Activated naive CD4-positive, alpha-beta T cell treated with anti-CD3 and anti-CD28 coated beads, Interleukin-2, amount 50 U/mL, for 72 hours (primary cell): ENCODE measurements at regions not wholly inside any gene's neighbourhood (a gene's known extent, or its start where the extent isn't known, plus 50 kb on each side); places are given as distances from the start of the nearest gene placed in this dataset.

Source experiments
- ATAC-seq, 2 donors: fragments of 150-1000 bp; cut with Tn5 transposase; 2 replicates each; pipeline ENCODE4 v1.10.0; 2021; ENCODE audit warnings: mild to moderate bottlenecking in 2 of 2, moderate library complexity in 2 of 2
- DNase-seq, 2 donors: peaks; one replicate each; pipeline ENCODE4 v3.0.0; 2021 to 2022; ENCODE audit warnings: low spot score in 2 of 2
- H3K27ac Mint-ChIP-seq, 2 donors: one replicate each; pipeline ENCODE4 v1.8.0; 2022; ENCODE audit warnings: mild to moderate bottlenecking in 2 of 2, mixed read lengths in 2 of 2
- H3K36me3 Mint-ChIP-seq, 2 donors: one replicate each; pipeline ENCODE4 v1.8.0; 2022; ENCODE audit warnings: mixed read lengths in 2 of 2
- H3K9me3 Mint-ChIP-seq, 2 donors: one replicate each; pipeline ENCODE4 v1.8.0; 2022; ENCODE audit warnings: mixed read lengths in 2 of 2

DNA sequence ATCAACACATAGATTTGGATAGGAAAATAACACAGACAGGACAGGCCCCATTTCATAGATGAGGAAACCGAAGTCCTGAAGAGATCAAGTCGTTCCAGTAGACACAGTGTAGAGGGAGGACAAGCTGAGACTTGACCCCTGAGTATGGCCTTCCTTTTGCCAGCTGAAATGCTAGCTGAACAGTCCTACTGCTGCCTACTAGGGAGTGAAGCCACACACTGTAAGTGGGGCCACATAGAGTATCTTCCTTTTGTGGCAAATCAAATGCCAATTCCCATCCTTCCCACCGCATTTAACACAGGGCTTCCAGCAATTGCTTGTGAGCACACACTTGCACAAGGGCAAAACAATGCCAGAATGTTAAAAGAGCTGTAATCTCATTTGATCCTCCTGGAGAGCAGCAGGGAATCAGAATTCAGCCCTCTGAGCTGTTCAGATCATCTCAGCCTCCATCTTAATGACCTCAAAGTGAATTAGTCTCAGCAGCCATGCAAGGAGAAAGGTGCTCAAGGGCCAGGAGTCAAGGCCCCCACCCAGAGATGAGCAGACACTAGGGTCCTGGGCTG, 380.5 kb downstream of the EMP1 start:
- Mint-ChIP-seq H3K36me3 (no peaks in the 10 kb centered on the region), H3K27ac (no peak overlapping the region), H3K9me3 (no peaks in the 10 kb centered on the region)
- no peak for ATAC-seq
- DNase-seq, result no peak

DNA sequence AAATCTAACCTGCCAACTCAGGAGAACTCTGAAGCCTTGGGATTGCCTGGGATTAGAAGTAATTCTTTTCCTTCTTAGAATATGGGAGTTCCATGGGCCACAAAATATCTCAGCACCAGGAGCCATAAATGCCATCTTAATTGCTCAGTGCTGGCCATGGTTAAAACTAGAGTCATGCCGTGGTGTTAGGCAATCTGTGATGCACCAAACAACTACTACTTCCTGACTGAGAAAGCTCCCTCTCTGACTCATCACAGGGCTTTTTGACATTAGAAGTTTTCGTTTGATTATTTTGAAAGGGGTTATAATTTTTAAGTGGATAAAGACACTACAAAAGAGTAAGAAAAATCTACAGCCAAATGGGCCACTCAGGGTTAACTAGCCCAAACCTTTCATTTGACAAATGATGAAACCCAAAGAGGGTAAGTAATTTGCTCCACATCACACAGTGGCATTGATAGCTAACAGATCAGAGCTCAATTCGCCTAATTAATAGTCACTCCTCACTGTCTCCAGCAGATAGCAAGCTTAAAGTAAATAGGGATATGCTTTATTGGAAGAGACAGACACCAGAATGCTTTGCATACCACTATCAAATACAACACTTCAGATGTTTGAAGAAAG, 377.3 kb downstream of the EMP1 start:
- no peak overlapping the region for H3K27ac Mint-ChIP-seq
- ATAC-seq, result no peak
- no peaks in the 10 kb centered on the region for H3K9me3 Mint-ChIP-seq
- DNase-seq, result no peak
- no peaks in the 10 kb centered on the region for H3K36me3 Mint-ChIP-seq

DNA sequence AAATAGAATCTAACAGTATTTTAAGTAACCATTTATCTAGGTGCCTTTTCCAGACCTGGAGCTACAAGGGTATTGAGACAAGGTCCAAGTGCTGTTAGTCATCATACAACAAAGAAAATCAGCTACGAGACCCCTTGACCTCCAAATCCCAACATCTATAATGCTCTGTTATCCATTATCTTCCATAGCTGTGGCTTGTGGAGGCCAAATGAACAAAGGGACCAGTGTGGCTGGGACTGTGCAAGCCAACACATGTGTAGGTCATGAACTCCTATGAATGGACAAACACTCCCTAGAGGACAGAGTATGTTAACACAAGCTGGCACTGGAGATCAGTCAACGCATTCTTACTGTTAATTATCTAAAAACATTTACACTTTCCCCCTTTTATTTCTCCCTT, 374.5 kb downstream of the EMP1 start:
- Mint-ChIP-seq H3K27ac (no peak overlapping the region), H3K36me3 (no peaks in the 10 kb centered on the region), H3K9me3 (no peaks in the 10 kb centered on the region)
- no peak for DNase-seq
- no peak for ATAC-seq

DNA sequence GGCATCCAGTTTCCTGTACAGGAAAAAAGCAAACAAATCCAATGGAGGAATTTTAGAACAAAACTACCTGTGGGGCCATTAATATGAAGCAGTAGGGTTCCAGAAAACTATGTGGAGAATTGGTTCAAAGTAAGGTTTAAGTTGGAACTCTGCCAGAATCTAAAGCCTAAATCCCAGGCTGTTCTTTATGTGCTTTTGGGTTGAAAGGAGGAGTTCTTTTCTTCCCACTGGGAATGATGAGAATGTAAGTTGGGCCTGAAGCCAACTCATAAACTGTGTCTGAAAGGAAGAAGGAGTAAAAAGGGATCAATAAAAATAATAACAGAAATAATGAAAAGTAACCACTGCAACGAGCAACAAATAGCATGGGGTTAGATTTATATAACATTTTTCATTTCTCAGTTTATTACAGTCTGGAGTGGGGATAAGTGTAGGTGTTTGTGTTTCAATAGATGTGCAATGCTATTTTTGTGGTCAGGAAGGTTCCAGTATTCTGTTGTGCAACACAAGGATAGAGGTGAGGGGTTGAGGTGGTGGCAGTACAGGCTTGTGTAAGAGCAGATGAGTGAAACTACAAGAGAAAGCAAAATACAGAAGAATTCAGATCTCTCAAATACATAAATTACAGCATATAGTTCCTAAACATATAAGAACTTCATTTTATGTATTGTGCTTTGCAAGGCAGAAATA, 373.6 kb downstream of the EMP1 start:
- Mint-ChIP-seq H3K27ac (no peak overlapping the region), H3K9me3 (no peaks in the 10 kb centered on the region), H3K36me3 (no peaks in the 10 kb centered on the region)
- no peak for DNase-seq
- no peak for ATAC-seq

DNA sequence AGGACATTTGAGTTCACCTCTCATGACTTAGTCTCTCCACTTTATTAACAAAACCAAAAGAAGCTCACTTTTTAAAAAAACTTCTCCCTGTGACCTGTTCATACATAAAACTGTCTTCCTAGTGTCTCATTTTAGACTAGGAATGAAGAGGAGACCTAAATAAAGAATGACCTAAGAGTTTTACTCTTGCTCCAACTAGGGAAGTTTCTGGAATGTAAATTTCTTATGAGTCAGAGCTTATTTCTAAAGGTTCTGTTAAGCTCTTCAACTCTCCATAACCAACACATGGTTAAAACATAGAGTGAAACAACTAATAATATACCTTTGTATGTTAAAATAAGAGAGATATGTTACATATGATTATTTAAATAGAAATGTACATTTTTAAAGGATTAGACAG, 369.8 kb downstream of the EMP1 start:
- Mint-ChIP-seq H3K36me3 (no peaks in the 10 kb centered on the region), H3K9me3 (peaks cover 0 to 7% of the 10 kb centered on the region in 2 donors), H3K27ac (no peak overlapping the region)
- ATAC-seq (no peak), DNase-seq (no peak)

DNA sequence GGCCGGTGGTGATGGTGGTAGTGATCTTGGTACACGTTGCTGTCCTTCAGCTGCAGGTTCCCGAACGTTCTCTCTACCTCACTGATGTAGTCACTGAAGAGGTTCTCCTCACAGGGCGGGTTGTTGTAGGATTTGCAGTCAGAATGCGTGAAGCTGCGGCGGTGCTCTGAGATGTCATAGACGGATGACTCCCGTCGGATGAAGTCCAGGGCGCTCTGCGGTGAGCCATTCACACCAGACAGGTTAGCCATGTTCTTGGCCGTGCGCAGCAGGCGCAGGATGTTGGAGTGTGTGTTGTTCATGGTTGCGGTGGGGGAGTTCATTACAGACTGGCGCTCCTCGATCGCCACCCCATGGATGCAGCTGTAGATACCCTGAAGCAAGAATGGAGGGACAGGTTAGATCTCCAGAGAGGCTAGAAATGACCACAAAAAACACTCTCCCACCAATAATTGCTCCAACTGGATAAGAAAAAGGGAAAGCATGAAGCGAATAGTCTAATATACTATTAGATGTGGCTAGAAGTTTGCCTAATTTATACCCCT, 367.8 kb downstream of the EMP1 start:
- no peak for DNase-seq
- Mint-ChIP-seq H3K9me3 (peaks cover 0 to 7% of the 10 kb centered on the region in 2 donors), H3K36me3 (no peaks in the 10 kb centered on the region), H3K27ac (no peak overlapping the region)
- ATAC-seq, result no peak

DNA sequence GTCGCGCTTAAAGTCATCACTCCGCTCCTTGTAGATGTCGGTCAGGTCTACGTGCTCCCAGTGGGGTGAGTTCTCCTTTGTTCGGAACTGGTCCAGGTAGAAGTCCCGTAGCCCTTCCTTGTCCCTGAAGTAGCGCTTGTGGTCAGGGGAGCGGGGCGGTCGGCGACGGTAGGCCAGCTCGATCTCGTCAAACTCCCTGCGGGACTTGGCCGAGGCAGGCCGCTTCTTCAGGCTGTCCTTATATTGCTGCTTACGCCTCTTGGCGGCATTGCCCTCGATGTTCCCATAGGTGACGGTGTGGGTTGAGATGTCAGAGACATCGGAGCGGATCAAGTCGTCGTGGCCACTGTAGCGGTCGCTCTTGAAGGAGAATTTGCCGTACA, 367.2 kb downstream of the EMP1 start:
- H3K36me3 Mint-ChIP-seq, result no peaks in the 10 kb centered on the region
- no peak for DNase-seq
- H3K27ac Mint-ChIP-seq, result no peak overlapping the region
- ATAC-seq, result no peak
- H3K9me3 Mint-ChIP-seq, result peaks cover 0 to 7% of the 10 kb centered on the region in 2 donors

DNA sequence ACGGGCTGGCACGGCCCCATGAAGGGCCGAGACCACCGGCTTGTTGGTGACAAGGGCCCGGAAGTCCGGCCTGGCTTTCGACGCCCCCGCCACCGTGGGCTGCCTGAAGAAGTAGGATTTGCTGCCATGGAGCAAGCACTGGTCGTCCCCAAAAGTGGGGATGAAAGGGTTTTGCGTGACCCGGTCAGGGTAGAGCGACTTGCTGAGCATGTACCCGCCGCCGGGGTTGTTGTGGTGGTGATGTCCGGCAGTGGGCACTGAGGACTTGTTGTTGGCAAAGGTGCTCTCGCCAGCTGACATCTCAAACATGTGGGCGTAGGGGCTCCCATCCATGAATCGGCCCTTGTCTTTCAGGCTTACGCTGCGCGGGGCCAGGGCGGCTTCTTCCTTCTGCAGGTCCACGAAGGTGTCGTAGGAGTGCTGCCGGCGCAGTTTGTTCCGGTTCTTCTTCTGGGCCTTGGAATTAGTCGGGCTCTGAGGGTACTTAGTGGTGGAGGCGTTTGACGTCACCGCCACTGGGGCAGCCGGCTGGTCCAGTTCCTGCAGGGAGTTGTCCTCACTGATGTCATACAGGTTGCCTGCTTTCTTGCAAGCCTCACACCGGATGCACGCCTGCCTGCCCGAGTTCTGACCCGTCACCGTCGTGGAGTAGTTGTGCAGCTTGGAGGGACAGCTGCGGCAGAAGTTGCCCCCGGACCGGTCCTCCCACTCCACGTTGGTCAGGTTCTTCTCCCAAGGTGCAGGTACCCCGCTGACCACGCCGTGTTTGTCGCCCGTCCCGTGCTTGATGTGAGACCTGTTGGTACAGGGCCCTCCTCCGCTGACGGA, 366.6 kb downstream of the EMP1 start:
- Mint-ChIP-seq H3K9me3 (peaks cover 0 to 7% of the 10 kb centered on the region in 2 donors), H3K27ac (no peak overlapping the region), H3K36me3 (no peaks in the 10 kb centered on the region)
- no peak for ATAC-seq
- DNase-seq, result no peak

DNA sequence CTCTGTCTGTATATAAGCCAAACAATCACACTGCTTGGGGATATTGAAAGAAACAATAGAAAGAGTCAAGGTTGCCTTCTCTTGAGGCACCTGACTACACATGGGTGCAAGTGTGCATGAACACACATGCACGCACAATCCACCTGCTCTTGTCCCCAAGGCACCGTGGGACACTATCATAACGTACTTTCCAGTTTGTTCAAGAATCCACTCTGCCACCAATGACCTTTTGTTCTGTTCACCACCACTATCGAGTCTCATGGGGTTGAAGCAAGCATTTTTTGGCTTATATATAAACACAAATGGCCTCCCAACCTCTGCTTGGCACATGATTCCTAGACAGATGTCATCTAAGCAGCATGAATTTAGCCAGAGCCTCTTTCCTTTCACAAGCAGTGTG, 365.4 kb downstream of the EMP1 start:
- Mint-ChIP-seq H3K9me3 (peaks cover 0 to 7% of the 10 kb centered on the region in 2 donors), H3K27ac (no peak overlapping the region), H3K36me3 (no peaks in the 10 kb centered on the region)
- DNase-seq (no peak), ATAC-seq (no peak)

DNA sequence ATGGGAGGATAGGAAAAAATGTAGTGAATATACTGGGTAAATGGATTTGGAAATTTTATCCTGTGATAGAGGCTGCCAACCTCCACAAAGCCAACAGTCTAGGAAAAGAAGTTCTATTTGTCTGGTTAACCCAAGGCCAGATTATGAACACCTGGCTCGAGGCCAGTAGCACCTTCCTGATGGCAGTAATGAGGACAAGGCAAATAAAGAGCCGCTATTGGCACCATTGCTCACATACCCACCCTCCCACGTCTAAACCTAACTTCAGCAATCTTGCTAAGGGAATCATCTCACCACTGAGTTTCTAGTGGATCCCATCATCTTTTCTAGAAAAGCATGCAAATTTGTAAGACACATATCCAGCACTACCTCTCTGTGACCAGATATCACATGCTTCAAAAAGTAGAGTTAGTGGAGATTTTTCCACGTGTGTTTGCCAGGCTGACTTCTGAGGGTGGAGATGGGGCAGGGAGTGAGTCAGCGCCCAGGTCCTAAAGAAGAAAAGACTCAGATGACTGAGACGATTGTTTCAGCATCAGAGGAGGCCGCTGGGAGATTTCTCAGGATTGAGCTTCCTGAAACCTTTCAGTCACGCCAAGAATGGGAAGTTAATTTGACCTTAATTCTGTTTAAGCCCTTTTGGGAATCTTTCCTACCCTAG, 362.9 kb downstream of the EMP1 start:
- DNase-seq, result no peak
- ATAC-seq, result no peak
- no peak overlapping the region for H3K27ac Mint-ChIP-seq
- H3K9me3 Mint-ChIP-seq, result peaks cover 0 to 7% of the 10 kb centered on the region in 2 donors
- no peaks in the 10 kb centered on the region for H3K36me3 Mint-ChIP-seq

DNA sequence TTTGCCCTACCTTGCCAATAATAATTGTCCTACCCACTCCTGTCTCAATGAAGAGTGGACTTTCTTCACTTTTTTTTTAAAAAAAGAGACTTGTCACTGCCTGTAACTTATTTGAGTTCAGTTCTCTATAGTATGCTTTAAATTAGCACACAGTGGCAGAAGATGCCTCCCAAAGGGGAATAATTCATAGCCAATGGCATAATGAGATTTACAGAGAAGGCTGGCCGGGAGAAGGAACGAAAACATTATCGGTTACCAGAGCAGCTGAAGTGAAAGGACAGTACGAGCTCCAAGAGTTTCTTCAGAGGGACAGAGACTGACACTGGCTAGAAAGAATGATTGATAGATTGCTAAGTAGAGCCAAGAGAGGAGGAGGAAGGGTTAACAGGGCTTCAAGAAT, 356.3 kb downstream of the EMP1 start:
- no peak for ATAC-seq
- no peaks in the 10 kb centered on the region for H3K36me3 Mint-ChIP-seq
- H3K9me3 Mint-ChIP-seq, result no peaks in the 10 kb centered on the region

DNA sequence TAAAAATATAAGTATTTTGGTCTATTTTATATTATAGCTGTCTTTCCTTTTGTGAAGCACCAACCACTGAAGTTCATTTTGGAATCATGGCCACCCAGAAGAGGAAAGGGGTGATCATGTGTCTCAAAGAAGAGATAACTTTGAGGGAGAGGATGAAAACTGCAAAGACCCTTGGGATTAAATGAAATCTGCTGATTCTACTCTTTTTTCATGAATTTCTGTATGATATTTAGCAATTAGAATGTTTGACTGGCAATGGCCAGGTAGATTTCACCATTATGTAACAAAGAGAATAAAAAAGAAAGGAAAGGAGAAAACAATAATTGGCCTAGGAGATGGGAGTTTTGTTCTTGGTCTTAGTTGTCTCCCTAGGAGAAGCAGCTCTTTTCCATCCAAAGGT, 350.8 kb downstream of the EMP1 start:
- no peak for ATAC-seq
- no peak for DNase-seq
- H3K9me3 Mint-ChIP-seq, result no peaks in the 10 kb centered on the region
- no peak overlapping the region for H3K27ac Mint-ChIP-seq
- no peaks in the 10 kb centered on the region for H3K36me3 Mint-ChIP-seq

More for the DNA sequence above, 356.3 kb downstream of the EMP1 start:
- no peak for DNase-seq
- no peak overlapping the region for H3K27ac Mint-ChIP-seq

DNA sequence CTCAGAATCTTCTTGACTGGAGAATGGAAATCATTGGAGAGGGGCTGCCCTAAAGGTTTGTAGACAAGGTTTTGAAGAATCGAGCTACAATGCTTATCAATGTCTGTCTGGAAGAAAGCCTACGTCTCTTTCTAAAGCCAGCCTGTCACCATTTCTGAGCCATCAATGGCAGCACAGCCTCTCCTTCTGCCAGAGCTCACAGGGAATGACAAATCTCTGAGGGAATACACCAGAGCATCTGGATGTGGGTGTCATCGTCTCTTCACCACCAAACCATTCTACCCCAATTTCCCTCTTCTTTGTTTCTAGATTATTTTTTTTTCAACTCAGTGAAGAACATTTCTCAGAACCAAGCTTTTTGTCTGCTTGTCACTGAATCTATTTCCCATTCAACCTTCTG, 349.7 kb downstream of the EMP1 start:
- ATAC-seq, result no peak
- no peak for DNase-seq
- Mint-ChIP-seq H3K36me3 (no peaks in the 10 kb centered on the region), H3K9me3 (no peaks in the 10 kb centered on the region), H3K27ac (no peak overlapping the region)

DNA sequence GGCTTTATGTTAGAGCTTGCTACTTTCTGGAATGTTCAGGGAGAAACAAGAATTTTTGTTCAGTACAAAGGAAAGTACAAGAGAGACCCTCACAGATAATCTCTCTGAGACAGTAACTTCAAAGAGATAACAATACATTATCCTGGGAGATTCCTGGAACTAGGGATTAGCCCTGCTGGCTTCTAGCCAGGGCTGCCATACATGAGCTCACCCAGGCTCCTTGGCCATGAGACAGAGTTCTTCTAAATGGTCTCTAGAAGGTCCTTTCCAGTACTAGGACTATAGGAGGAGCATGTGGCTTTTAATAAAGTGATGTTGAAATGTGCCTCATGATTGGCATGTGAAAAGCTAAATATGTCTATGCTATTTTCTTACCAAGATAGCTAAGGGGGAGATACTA, 342.5 kb downstream of the EMP1 start:
- Mint-ChIP-seq H3K36me3 (no peaks in the 10 kb centered on the region), H3K27ac (no peak overlapping the region), H3K9me3 (no peaks in the 10 kb centered on the region)
- ATAC-seq (no peak), DNase-seq (no peak)

DNA sequence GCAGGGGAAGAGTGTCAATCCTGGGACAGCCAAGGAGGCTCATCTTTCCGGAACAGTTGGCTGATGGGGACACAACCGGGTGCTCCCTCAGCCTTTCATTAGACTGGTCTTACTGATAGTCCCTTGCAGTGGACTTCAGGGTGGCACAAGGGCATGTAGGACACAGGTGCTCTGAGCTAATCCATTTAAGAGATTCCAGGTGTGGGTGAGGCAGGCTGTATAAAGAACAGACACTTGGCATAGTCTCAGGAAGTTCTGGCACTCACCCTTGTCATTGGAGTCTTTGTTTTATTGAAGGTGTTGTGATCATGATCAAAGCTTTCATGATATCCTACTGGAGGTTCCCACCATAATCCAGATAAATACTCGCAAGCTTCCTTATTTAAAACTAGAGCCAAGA, 341.6 kb downstream of the EMP1 start:
- DNase-seq (no peak), ATAC-seq (no peak)
- Mint-ChIP-seq H3K36me3 (no peaks in the 10 kb centered on the region), H3K27ac (no peak overlapping the region), H3K9me3 (no peaks in the 10 kb centered on the region)

DNA sequence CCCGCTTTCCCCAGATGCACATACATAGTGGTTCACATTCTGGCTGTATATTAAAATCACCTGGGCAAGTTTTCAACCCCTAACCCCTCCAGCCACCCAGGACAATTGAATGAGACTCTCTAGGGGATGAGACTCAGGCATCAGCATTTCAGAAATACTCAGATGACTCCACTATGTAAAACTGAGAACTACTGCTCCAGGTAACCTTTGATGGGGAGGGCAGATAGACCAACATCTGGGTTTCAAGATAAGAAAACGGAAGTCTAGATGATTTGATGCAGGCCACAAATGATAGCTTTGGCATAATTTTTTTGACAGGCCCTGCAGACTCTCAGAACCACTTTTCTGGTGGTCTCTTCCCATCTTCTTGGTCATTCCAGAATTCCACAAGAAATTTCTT, 341.1 kb downstream of the EMP1 start:
- Mint-ChIP-seq H3K27ac (no peak overlapping the region), H3K9me3 (no peaks in the 10 kb centered on the region), H3K36me3 (no peaks in the 10 kb centered on the region)
- ATAC-seq (peak; percentile 58 to 89), DNase-seq (no peak)
